Activated naive CD4-positive, alpha-beta T cell (primary cell): ENCODE measurements at regions not wholly inside any gene's neighbourhood (a gene's known extent, or its start where the extent isn't known, plus 50 kb on each side); places are given as distances from the start of the nearest gene placed in this dataset.
"Not testable (repeated sequence)": the region's sequence is repeated elsewhere in the genome, so short reads cannot be mapped to it uniquely, and the experiment has no call there.

Experiments used
- DNase-seq, 4 experiments: peaks; one replicate each; lab custom pipeline; 2025; lab: John Stamatoyannopoulos, UW

DNA sequence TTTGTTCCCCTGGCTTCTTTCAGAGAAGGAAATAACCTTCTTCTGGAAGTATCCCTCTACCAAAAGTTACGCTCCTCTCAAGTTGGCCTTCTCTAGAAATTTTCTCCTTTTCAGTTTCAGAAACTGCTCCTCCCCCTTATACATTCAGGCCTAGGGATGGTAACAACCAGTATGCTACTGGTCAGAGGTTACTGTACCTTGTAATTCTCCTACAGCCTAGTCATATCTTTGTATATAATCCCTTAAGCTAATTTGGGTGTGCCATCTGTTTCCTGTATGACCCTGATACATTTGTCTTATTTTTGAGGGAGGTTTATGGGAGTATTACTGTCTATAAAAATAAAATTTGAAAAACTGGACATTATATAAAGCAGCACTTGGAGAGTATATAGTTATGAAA is 98.0 kb upstream of the NOTCH2NLA start:
- DNase-seq, result not testable (repeated sequence)

DNA sequence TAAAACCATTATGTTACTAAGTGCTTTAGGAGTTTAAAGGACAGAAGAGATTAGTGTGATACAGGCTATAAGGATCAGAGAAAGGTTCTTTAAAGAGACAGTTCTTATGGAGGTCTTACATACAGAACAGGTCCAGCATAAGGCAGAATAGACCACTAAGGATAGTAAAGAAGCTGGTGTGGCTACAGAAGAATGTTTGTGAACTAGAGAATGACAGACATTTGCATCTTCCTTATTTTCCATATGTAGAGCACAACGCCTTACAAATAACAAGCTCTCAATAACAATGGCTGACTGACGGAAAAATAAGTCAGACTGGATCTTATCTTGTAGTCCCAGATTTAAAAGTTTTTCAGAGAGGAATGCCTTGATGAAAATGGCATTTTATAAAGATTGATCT is 95.6 kb upstream of the NOTCH2NLA start:
- DNase-seq, result not testable (repeated sequence)

DNA sequence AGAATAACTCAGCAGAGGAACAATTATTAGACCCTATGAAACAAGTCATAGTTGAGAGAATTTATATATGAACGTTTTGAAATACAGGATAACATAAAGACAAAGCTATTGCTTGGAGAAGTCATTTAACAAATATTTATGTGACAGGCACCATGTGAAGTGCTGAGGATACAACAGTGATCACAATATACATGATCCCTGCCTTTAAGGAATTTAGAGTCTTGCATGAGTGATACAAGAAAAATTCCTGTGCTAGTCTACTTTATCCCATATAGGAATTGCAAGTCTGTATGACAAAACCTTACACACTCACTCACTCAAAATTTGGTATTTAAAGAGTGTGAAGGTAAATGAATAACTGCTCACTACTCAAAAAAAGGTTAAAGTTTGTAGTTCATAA is 94.5 kb upstream of the NOTCH2NLA start:
- DNase-seq, result not testable (repeated sequence)

DNA sequence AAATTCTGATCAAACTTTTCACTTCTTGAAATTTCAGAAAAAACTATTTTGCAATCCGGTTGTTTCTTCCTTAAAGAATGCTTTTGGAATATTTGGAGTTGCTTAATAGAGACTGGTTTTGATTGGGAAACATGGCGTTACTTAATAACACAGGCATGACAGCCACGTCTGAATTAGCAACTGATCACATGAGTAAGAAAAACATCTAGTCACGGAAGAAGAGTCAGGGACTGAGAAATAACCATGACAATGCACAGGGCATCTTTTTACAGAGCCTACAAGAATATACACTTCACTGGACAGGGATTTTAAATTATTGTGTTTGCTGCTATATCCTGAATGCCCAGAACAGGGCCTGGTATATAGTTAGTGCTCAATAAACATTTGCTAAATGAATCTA is 94.1 kb upstream of the NOTCH2NLA start:
- DNase-seq, result not testable (repeated sequence)

DNA sequence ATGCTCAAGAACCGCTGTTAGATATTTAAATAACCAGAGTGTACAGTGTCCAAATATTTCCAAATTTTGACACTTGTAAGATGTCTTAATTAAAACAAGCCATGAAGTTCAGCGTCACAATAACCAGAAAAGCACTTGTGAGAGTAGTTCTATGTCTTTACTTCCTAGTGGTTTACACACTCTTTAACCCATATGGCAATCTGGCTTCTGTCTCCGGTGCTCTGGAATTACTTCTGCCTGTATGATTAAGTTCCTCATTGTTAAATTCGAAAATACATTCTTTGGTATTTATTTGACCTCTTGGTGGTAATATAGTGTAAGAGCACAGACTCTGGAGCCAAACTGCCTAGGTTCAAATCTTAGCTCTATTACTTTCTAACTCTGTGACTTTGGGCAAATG is 89.9 kb upstream of the NOTCH2NLA start:
- not testable (repeated sequence) for DNase-seq

DNA sequence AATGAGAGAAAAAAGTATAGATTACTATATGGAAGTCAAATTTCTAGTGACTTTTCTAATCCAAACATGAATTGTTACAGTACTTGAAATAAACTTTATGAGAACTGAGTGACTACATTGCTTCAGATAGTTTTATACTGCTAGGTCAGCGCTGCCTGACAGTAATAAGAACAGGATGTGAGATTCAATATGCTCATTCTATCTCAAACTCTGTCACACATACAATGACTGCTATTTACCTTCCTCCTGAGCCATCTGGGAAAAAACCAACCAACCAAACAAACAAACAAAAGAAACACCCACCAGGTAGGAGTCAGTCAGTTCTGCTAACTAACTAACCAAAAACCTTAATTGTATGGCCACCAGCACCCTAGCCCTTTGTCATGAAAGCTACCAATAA is 89.0 kb upstream of the NOTCH2NLA start:
- not testable (repeated sequence) for DNase-seq

DNA sequence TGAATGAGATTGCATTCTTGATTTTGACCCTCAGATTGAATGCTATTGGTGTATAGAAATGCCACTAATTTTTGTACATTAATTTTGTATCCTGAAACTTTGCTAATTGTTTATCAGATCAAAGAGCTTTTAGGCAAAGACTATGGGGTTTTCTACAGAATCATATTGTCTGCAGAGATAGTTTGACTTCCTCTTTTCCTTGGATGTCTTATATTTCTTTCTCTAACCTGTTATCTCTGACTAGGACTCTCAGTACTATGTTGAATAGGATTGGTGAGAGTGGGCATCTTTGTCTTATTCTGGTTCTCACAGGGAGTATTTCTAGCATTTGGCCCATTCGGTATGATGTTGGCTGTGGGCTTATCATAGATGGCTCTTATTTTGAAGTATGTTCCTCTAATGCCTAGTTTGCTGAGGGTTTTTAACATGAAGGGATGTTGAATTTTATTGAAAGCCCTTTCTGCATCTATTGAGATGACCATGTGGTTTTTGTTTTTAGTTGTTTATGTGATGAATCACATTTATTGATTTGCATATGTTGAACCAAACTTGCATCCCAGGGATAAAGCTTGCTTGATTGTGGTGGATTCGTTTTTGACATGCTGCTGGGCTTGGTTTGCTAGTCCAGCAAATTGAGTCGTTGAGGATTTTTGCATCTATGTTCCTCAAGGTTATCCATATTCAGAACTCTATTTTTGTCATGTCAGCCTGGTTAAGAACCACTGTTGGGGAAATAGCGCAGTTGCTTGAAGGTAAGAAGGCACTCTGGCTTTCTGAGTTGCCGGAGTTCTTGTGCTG is 85.8 kb upstream of the NOTCH2NLA start:
- not testable (repeated sequence) for DNase-seq

DNA sequence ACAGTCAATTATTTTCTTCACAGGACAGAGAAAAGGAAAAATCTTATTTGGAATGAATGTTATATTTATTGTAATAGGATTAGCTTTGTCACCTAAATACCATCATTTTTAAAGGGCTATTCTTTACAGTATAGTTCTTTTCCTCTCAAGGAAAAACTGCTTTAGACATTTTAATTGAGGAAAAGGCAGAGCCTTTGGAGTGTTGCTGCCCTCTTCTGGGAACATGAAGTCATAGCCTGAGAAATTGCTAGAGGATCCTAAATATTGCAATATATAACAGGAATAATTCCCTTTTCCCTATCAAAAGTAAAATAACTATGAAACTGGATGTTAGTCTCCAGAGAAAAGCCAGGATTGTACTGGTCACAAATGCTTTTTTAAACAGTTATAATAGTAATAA is 81.8 kb upstream of the NOTCH2NLA start:
- DNase-seq, result not testable (repeated sequence)

DNA sequence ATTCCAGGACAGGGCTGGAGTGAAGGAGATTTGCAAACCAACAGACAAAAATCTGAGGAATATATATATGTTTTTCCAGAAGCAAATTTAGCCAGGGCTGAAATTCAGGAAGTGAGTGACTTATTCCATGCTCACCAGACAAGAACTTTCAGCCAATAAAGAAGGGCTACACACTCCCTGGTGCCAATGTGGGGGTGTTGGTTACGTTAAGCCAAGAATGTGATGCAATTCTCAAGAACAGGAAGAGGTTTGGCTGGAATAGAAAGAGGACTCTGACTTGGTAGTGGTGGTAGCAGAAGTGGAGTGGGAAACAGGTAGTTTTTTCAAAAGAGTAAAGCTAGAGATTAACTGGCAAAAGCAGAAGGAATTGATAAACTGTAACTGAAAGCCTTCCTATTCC is 80.6 kb upstream of the NOTCH2NLA start:
- DNase-seq, result not testable (repeated sequence)

DNA sequence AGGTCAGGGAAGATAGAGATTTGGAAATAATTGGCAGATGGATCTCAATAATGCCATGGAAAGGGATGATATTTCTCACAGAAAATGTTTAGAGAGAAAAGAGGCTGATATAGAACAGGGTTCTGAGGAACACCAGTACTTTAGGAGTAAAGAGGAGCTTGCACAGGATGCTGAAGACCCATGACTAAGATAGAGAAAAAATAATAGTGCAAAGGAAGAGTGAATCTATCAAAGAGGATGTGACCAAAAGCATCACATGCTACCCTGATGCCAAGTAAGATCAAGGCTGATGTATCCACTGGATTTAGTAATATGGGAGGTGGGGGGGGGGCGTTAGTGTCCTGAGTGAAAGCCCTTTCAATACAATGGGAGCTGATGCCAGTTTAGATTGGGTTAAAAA is 80.1 kb upstream of the NOTCH2NLA start:
- not testable (repeated sequence) for DNase-seq

DNA sequence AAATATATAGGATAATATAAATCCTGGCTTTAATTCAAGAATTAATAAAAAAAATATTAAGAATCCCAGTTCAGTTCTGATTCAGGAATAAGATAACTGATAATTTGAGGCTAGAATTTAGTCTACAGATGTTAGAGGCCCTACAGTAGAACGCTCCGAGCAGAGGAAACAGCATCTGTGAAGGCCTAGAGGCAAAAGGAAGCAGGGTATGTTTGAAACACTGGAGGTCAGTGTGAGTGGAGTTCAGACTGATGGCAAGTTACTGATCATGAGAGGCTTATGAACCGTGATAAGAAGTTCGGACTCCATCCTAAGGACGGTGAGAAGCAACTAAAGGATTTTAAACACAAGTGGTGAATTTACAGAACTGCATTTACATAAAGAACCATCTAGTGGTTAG is 79.3 kb upstream of the NOTCH2NLA start:
- not testable (repeated sequence) for DNase-seq

DNA sequence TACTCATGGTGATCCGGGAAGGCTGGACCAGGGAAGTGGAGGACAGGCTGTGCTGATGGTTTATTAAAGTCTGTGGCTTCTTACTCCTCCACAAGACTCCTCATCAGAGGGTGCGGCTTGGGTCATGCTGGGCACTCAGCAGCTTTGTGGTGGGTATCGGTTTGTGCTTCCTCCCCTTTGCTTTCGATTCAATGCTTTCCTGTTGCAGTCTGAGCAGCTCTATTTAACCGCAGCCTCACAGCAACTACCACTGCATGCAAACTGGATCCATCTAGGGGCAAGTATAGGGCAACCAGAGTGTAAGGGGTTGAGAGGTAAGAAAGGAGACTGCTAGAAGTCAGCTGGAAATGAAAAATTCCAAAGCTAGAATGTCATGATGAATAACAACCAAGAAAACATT is 78.8 kb upstream of the NOTCH2NLA start:
- not testable (repeated sequence) for DNase-seq

DNA sequence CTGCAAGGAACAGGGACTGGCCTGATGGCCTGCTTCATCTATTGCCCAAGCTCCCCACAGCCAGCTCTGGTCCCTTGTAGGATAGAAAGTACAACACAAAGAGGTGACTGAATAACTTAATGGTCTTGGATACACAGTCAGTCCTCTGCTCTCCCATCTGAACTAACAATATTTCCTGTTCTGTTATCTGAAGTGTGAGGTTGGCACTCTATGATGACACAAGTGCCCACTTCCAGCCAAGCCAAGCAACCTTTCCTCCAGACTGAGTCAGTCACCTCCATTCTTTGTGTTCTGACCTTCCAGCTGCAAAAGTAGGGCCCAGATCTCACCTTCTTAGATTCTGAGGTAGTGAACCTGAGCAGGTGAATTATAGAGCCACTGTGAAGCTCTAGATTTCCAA is 77.8 kb upstream of the NOTCH2NLA start:
- DNase-seq, result not testable (repeated sequence)

DNA sequence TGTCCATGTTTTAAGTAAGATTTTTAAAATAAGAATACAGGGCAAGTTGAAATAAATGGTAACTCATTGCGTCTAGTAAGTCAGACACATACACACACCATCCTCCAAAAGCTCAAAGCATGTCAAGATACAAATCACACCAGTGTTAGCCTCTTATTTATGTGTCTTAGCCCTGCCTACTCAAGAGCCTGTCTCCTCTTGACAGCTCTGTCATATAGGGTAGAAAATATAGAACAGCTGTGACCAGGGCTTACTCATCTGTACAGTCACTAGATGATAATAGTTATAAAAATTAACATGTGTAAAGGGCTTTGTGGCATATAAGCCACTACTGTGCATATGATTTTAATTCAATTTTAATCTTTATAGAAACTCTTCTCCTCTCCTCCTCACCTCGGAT is 76.6 kb upstream of the NOTCH2NLA start:
- not testable (repeated sequence) for DNase-seq

DNA sequence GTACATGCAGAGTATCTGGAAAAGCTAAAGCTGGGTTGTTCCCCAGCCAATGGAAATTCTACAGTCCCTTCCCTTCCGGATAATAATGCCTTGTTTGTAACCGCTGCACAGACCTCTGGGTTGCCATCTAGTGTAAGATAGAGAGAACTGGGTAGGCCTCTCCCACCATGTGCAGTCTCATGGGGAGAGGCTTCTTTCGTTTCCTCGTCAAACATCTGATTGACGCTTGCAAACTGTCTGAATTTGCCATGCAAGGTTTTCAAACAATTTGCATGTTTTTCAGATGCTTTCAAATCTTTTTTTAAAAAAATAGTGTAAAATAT is 69.7 kb upstream of the NOTCH2NLA start:
- not testable (repeated sequence) for DNase-seq

DNA sequence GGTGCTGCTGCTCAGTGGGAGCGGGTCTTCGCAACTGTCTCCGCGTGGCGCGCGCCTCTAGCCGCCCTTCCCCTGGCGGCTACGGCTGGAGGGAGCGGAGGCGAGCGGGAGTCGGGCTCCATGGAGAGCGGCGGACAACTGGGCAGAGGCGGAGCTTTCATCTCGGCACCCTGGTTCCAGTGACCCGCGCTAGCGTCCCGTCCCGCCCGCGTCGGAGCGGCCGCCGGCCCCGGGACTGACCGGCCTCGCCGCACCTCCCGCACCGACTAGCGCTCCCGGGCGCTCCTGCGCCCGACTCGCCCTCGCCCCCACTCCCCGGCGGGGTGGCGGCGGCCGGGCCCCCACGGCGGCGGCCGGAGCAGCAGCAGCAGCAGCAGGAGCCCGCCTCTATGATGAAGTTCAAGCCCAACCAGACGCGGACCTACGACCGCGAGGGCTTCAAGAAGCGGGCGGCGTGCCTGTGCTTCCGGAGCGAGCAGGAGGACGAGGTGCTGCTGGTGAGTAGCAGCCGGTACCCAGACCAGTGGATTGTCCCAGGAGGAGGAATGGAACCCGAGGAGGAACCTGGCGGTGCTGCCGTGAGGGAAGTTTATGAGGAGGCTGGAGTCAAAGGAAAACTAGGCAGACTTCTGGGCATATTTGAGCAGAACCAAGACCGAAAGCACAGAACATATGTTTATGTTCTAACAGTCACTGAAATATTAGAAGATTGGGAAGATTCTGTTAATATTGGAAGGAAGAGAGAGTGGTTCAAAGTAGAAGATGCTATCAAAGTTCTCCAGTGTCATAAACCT is 69.2 kb upstream of the NOTCH2NLA start:
- DNase-seq, result not testable (repeated sequence)

DNA sequence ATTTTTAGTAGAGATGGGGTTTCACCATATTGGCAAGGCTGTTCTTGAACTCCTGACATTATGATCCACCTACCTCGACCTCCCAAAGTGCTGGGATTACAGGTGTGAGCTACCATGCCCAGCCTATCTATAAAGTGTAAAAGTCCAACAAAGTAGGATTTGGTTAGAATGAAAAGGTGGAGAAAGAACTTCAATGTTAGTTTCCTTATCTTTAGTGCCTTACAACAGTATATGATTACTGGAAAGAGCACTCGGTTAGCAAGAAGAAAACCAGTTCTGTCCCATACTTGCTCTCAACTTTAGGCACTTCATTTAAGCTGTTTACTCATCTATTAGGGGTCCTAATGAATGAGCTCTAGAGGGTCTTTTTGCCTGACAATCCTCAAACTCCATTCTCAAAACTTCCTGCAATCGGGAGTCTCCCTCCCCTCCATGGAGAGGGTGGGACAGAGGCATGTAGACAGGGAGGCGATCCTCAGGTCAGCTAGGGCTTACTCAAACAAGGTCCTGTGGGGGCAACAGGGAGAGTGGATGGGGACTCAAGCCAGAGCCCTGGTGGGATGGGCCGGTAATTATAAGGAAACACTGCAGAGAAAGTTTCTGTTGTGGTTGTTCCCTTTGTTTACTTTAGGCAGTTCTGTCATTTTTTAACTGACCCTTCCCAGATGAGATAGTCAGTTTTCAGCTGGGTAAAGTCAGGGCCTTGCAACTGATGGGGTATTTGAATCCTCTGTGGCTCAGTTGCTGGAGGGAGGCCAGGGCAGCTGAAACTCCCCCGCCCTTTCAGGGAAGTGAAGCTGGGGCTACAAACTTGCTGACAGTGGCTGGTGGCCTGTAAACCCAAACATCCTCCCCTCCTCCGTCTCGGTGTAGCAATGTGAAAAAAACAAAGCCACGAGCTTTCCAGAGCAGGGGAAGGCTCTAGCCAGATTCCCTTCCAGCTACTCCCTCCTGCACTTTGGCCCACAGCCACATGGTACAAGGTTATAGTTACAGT is 64.4 kb upstream of the NOTCH2NLA start:
- not testable (repeated sequence) for DNase-seq

DNA sequence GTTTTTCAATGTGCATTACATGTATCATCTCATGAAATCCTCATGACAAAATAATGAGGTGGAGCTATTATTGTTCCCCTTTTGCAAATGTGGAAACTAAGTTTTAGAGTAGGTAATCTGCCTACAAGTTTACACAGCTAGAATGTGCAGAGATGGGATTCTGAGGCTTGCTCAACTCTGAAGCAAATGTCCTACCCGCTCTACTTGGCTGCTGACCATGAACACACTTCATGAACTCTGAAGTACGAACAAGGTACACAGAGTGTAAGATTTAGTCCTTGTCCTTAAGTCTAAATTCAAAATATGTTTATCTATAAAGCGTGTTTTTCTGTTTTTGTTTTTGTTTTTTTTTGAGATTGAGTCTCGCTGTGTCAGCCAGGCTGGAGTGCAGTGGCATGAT is 63.6 kb upstream of the NOTCH2NLA start:
- not testable (repeated sequence) for DNase-seq

DNA sequence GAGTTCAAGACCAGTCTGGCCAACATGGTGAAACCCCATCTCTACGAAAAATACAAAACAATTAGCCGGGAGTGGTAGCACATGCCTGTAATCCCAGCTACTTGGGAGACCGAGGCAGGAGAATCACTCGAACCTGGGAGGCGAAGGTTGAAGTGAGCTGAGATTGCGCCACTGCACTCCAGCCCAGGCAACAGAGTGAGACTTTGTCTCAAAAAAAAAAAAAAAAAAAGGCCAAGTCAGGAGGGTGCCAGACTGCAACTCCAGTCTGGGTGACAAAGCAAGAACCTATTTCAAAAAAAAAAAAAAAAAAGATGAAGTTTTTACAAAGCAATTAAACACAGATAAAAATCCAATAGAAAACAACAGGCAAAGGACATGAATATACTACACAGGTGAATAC is 59.1 kb upstream of the NOTCH2NLA start:
- DNase-seq, result not testable (repeated sequence)

DNA sequence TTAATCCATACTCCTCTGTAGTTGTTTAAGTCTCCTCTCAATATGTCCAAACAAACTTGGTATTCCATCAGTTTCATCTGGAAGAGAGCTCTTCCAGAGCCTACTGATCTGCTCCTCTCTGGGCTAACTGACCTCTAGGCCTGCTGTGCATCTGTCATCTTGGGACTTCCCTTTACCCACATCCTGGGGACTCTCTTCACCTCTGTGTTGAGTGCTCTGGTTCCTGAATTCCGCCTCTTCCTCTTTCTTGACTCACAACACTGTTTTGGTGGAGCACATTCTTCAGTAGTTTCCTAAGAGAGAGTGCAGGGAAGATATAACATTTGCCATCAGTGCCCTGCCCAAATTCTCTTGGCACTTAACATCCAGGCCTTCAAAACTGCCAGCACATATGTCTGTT is 55.9 kb upstream of the NOTCH2NLA start:
- DNase-seq, result not testable (repeated sequence)

DNA sequence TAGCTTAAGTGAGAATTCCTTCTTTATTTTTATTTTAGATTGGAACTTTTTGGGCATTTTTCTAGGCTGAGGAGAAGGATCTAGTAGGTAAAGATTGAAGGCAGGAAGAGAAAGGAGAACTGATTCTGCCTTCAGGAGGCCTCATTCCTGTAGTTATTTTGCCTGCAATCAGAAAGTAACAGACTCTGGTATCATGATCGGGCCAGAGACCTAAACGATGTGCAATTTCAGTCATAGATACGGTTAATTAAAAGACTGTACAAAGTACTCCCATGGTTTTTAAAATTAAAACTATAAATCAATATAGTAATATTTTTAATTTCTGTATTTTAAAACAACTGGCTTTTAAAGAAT is 54.7 kb upstream of the NOTCH2NLA start:
- not testable (repeated sequence) for DNase-seq
